Endothelial cell of umbilical vein (primary cell): ENCODE measurements at regions not wholly inside any gene's neighbourhood (a gene's known extent, or its start where the extent isn't known, plus 50 kb on each side); places are given as distances from the start of the nearest gene placed in this dataset.

Experiments used
- BruUV-seq: library from RNA; stranded (reverse); fragments of 400-500 nt; replicated peaks from 2 replicates; lab custom pipeline; 2021; lab: Mats Ljungman, UMichigan
- CTCF ChIA-PET: fragments of 300-600, 350-600 bp; sonication (Branson Sonifier 250); formaldehyde crosslinking; loops from one replicate; lab custom pipeline; 2021; ENCODE audit warnings: antibody characterized with exemption, inconsistent platforms; lab: Charles Lee
- POLR2A ChIA-PET: fragments of 300-600, 350-600 bp; sonication (Branson Sonifier 250); formaldehyde crosslinking; loops from one replicate; lab custom pipeline; 2021; ENCODE audit warnings: antibody characterized with exemption, inconsistent platforms; lab: Charles Lee
- DNase-seq: peaks from one replicate; pipeline ENCODE4 v3.0.0-alpha.2; 2011; ENCODE audit warnings: low read depth, low spot score
- FAIRE-seq: peaks from 2 replicates; lab custom pipeline; 2011; peaks lifted over from hg19 to GRCh38; lab: Jason Lieb, UNC
- H2AFZ ChIP-seq: 2 replicates; pipeline ENCODE4 v1.6.0; 2012; ENCODE audit warnings: low read depth, low read length, control low read depth, inconsistent platforms
- H3K27ac ChIP-seq: 2 replicates; pipeline ENCODE4 v1.5.1; 2011; ENCODE audit warnings: low read depth, mild to moderate bottlenecking, control low read depth, low read length, moderate library complexity; ENCODE audit not compliant: insufficient read depth
- H3K27me3 ChIP-seq, 2 experiments: 2 replicates each; pipeline versions ENCODE4 v1.6.0 to v1.6.1; 2011; ENCODE audit warnings: low read length in 2 of 2, mixed read lengths in 1 of 2; ENCODE audit not compliant: control insufficient read depth in 2 of 2, insufficient read depth in 2 of 2
- H3K36me3 ChIP-seq, 2 experiments: 2 replicates in 1 of 2; 3 replicates in 1 of 2; pipeline ENCODE4 v1.5.1; 2011; ENCODE audit warnings: low read length in 2 of 2, mild to moderate bottlenecking in 1 of 2, moderate library complexity in 1 of 2; ENCODE audit not compliant: control insufficient read depth in 2 of 2, insufficient read depth in 2 of 2; ENCODE audit errors: extremely low read depth in 1 of 2
- H3K4me1 ChIP-seq: 3 replicates; pipeline ENCODE4 v1.5.1; 2011; ENCODE audit warnings: mild to moderate bottlenecking, low read length; ENCODE audit not compliant: control insufficient read depth, insufficient read depth; ENCODE audit errors: extremely low read depth
- H3K4me2 ChIP-seq: 2 replicates; pipeline ENCODE4 v1.6.1; 2011; ENCODE audit warnings: low read length, control low read depth, mixed read lengths; ENCODE audit not compliant: insufficient read depth
- H3K4me3 ChIP-seq, 3 experiments: fragments of 200-600 bp in 1 of 3; sonication (generic), shearing (Covaris generic) in 1 of 3; replicated peaks in 1 of 3; 2 replicates each; pipeline ENCODE4 v1.5.1; 2011 to 2016; ENCODE audit warnings: control low read depth in 3 of 3, low read length in 3 of 3, mild to moderate bottlenecking in 2 of 3, inconsistent platforms in 1 of 3, low read depth in 1 of 3, moderate library complexity in 1 of 3; ENCODE audit not compliant: insufficient read depth in 1 of 3
- H3K79me2 ChIP-seq: 2 replicates; pipeline ENCODE4 v1.6.0; 2012; ENCODE audit warnings: low read length, inconsistent platforms; ENCODE audit not compliant: control insufficient read depth, insufficient read depth
- H3K9ac ChIP-seq: replicated peaks from 2 replicates; pipeline ENCODE3; 2011; ENCODE audit warnings: low read length, control low read depth; ENCODE audit not compliant: insufficient read depth; ENCODE audit errors: extremely low read depth
- H3K9me1 ChIP-seq: replicated peaks from 3 replicates; pipeline ENCODE4 v1.6.0; 2011; ENCODE audit warnings: mild to moderate bottlenecking, low read length; ENCODE audit not compliant: control insufficient read depth, insufficient read depth; ENCODE audit errors: extremely low read depth
- H3K9me3 ChIP-seq: replicated peaks from 2 replicates; pipeline ENCODE4 v1.5.1; 2012; ENCODE audit warnings: low read length, inconsistent platforms; ENCODE audit not compliant: control insufficient read depth, insufficient read depth
- H4K20me1 ChIP-seq: replicated peaks from 2 replicates; pipeline ENCODE3; 2011; ENCODE audit warnings: mild to moderate bottlenecking, low read length; ENCODE audit not compliant: control insufficient read depth, insufficient read depth; ENCODE audit errors: extremely low read depth
- EZH2 ChIP-seq: IDR thresholded peaks from 2 replicates; pipeline ENCODE4 v1.6.1; 2012; ENCODE audit warnings: borderline replicate concordance, low read depth, mild to moderate bottlenecking, moderate library complexity, low read length, inconsistent platforms; ENCODE audit not compliant: severe bottlenecking
- FOS ChIP-seq: IDR thresholded peaks from 2 replicates; pipeline ENCODE4 v1.6.1; 2011; ENCODE audit warnings: mild to moderate bottlenecking, low read length, moderate library complexity, borderline replicate concordance; ENCODE audit not compliant: insufficient read depth
- GATA2 ChIP-seq: IDR thresholded peaks from 2 replicates; pipeline ENCODE4 v1.7.0; 2011; ENCODE audit warnings: low read depth, mild to moderate bottlenecking, moderate library complexity, mixed read lengths, low read length; ENCODE audit not compliant: insufficient read length, insufficient read depth
- JUN ChIP-seq: IDR thresholded peaks from 2 replicates; pipeline ENCODE4 v1.6.1; 2011; ENCODE audit warnings: borderline replicate concordance, low read depth; ENCODE audit not compliant: insufficient read length, insufficient read depth
- MYC ChIP-seq: IDR thresholded peaks from one replicate; pipeline ENCODE4 v1.6.1; 2011; ENCODE audit warnings: mild to moderate bottlenecking, low read depth, low read length
- POLR2A ChIP-seq: IDR thresholded peaks from 2 replicates; pipeline ENCODE4 v1.6.1; 2012; ENCODE audit warnings: low read depth, mild to moderate bottlenecking, control low read depth, low read length
- POLR2AphosphoS5 ChIP-seq: IDR thresholded peaks from 2 replicates; pipeline ENCODE4 v1.6.1; 2012; ENCODE audit warnings: low read depth, mild to moderate bottlenecking, control low read depth, low read length, moderate library complexity; ENCODE audit not compliant: insufficient read depth
- dilution Hi-C: fragments of 300-500 bp; cut with MboI; formaldehyde crosslinking; loops from one replicate; pipeline ENCODE4 v1.15.0; 2019; ENCODE audit warnings: low sequenced_read_pairs; ENCODE audit not compliant: extremely low pct_ligation_motif_present
- intact Hi-C: fragments of 100-400 bp; cut with micrococcal nuclease; formaldehyde crosslinking; loops from one replicate; pipeline ENCODE4 v1.10.0; 2022
- TF ChIP-seq, protein P1 (sequence below): IDR thresholded peaks from 2 replicates; pipeline ENCODE4 v1.6.1; 2011; ENCODE audit not compliant: insufficient read depth, insufficient read length
- TF ChIP-seq, protein P2 (sequence below), 2 donors: IDR thresholded peaks; 1 replicate in 1 of 2; 2 replicates in 1 of 2; pipeline ENCODE4 v1.5.1; 2011; ENCODE audit warnings: low read length in 2 of 2, mild to moderate bottlenecking in 2 of 2, moderate library complexity in 2 of 2, control low read depth in 1 of 2, inconsistent platforms in 1 of 2, low read depth in 1 of 2; ENCODE audit not compliant: insufficient read depth in 1 of 2; ENCODE audit errors: extremely low read depth in 1 of 2

DNA sequence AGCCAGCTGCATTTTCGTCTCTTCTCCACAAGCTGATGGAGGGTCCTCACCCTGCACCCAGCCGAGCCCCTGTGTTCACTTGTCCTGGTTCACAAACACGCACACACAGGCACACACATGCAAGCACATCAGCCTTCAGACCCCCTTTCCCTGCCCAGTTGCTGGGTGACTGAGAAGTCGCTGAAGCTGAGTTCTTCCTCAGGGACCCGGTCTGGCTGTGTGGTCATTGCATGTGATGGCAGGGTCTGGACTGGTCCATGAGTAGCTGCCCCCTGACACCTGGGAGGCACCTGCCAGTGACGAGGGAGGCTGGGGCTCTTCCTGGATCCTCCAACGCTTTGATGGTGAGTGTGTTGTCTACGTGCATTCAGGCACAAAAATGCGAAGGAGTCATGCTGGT is 546.1 kb upstream of the SALL3 start:
- no peak overlapping the region for H2AFZ ChIP-seq
- H3K9me1 ChIP-seq = no peaks in the 10 kb centered on the region
- no peak for FAIRE-seq
- no peak overlapping the region for H3K27ac ChIP-seq
- no peak overlapping the region for H3K9ac ChIP-seq
- H3K36me3 ChIP-seq = no peaks in the 10 kb centered on the region
- ChIA-PET POLR2A (no interaction called here), CTCF (no interaction called here)
- TF ChIP-seq MYC (no peak), POLR2A (no peak), GATA2 (no peak), JUN (no peak), FOS (no peak), EZH2 (no peak), POLR2AphosphoS5 (no peak)
- TF ChIP-seq, protein P1, sequence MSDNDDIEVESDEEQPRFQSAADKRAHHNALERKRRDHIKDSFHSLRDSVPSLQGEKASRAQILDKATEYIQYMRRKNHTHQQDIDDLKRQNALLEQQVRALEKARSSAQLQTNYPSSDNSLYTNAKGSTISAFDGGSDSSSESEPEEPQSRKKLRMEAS = no peak
- TF ChIP-seq, protein P2, sequence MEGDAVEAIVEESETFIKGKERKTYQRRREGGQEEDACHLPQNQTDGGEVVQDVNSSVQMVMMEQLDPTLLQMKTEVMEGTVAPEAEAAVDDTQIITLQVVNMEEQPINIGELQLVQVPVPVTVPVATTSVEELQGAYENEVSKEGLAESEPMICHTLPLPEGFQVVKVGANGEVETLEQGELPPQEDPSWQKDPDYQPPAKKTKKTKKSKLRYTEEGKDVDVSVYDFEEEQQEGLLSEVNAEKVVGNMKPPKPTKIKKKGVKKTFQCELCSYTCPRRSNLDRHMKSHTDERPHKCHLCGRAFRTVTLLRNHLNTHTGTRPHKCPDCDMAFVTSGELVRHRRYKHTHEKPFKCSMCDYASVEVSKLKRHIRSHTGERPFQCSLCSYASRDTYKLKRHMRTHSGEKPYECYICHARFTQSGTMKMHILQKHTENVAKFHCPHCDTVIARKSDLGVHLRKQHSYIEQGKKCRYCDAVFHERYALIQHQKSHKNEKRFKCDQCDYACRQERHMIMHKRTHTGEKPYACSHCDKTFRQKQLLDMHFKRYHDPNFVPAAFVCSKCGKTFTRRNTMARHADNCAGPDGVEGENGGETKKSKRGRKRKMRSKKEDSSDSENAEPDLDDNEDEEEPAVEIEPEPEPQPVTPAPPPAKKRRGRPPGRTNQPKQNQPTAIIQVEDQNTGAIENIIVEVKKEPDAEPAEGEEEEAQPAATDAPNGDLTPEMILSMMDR (IDR thresholded peaks at IDR 0.05; ENCODE audit: extremely low read depth in 1 of 2, insufficient read depth in 1 of 2, low read depth in 1 of 2, low read length in 2 of 2) = no peak
- no peaks in the 10 kb centered on the region for H3K4me1 ChIP-seq
- DNase-seq = no peak
- peaks cover 11% of the 10 kb centered on the region for H3K9me3 ChIP-seq
- H3K79me2 ChIP-seq = no peaks in the 10 kb centered on the region
- dilution Hi-C loops = no loop called here
- no TSS peak for BruUV-seq
- intact Hi-C loops = no loop called here
- no peaks in the 10 kb centered on the region for H4K20me1 ChIP-seq
- H3K4me2 ChIP-seq = no peak overlapping the region
- no peaks in the 10 kb centered on the region for H3K27me3 ChIP-seq
- H3K4me3 ChIP-seq = no peak overlapping the region
